IMR-90 (cell line): ENCODE measurements at regions not wholly inside any gene's neighbourhood (a gene's known extent, or its start where the extent isn't known, plus 50 kb on each side); places are given as distances from the start of the nearest gene placed in this dataset.

ENCODE experiments used
- ATAC-seq: fragments of 200-7000 bp; cut with Tn5 transposase; 2 replicates; pipeline ENCODE4 v1.9.1; 2020; ENCODE audit warnings: low read depth, mild to moderate bottlenecking, moderate library complexity
- BruUV-seq: library from RNA; stranded (reverse); fragments of 400-500 nt; replicated peaks from 2 replicates; lab custom pipeline; 2021; lab: Mats Ljungman, UMichigan
- CTCF ChIA-PET: fragments of 300-600 bp; formaldehyde crosslinking; extraction: SDS; loops from one replicate; lab custom pipeline; 2021; ENCODE audit warnings: antibody characterized with exemption; lab: Yijun Ruan, JAX
- POLR2A ChIA-PET: fragments of 300-600 bp; sonication (Branson Sonifier 250); formaldehyde crosslinking; loops from one replicate; lab custom pipeline; 2022; ENCODE audit warnings: antibody characterized with exemption; ENCODE audit not compliant: unreplicated experiment; lab: Charles Lee
- DNase-seq: peaks from one replicate; pipeline ENCODE4 v3.0.0; 2013
- H2AFZ ChIP-seq: replicated peaks from 2 replicates; pipeline ENCODE3; 2013; ENCODE audit warnings: low read length, mild to moderate bottlenecking; ENCODE audit not compliant: poor library complexity
- H2AK5ac ChIP-seq: 2 replicates; pipeline ENCODE4 v1.6.1; 2013; ENCODE audit warnings: low read depth, low read length, inconsistent platforms
- H2AK9ac ChIP-seq: replicated peaks from 2 replicates; pipeline ENCODE3; 2013; ENCODE audit warnings: mild to moderate bottlenecking, low read depth, low read length, moderate library complexity; ENCODE audit not compliant: poor library complexity
- H2BK120ac ChIP-seq: 2 replicates; pipeline ENCODE4 v1.6.1; 2013; ENCODE audit warnings: low read depth, low read length, inconsistent platforms
- H2BK15ac ChIP-seq: 3 replicates; pipeline ENCODE4 v1.6.1; 2013; ENCODE audit warnings: low read depth, low read length, inconsistent platforms
- H2BK20ac ChIP-seq: 2 replicates; pipeline ENCODE4 v1.6.1; 2013; ENCODE audit warnings: low read depth, mild to moderate bottlenecking, inconsistent platforms, low read length, moderate library complexity
- H2BK5ac ChIP-seq: 2 replicates; pipeline ENCODE4 v1.6.1; 2013; ENCODE audit warnings: mild to moderate bottlenecking, low read depth, low read length, inconsistent platforms; ENCODE audit not compliant: poor library complexity, severe bottlenecking
- H3K14ac ChIP-seq: replicated peaks from 2 replicates; pipeline ENCODE4 v1.6.1; 2013; ENCODE audit warnings: low read depth, low read length, inconsistent platforms
- H3K18ac ChIP-seq: 2 replicates; pipeline ENCODE4 v1.6.1; 2013; ENCODE audit warnings: low read depth, low read length, control low read depth
- H3K23ac ChIP-seq: 2 replicates; pipeline ENCODE4 v1.6.1; 2013; ENCODE audit warnings: low read depth, low read length, inconsistent platforms
- H3K27ac ChIP-seq: 2 replicates; pipeline ENCODE4 v1.5.1; 2013; ENCODE audit warnings: mild to moderate bottlenecking, control low read depth, low read length; ENCODE audit not compliant: insufficient read depth
- H3K27me3 ChIP-seq: 2 replicates; pipeline ENCODE4 v1.6.1; 2013; ENCODE audit warnings: low read length; ENCODE audit not compliant: control insufficient read depth, insufficient read depth
- H3K36me3 ChIP-seq: 2 replicates; pipeline ENCODE4 v1.6.1; 2013; ENCODE audit warnings: low read length, mixed read lengths; ENCODE audit not compliant: control insufficient read depth, insufficient read depth
- H3K4ac ChIP-seq: 2 replicates; pipeline ENCODE4 v1.6.1; 2013; ENCODE audit warnings: low read depth, low read length, inconsistent platforms
- H3K4me1 ChIP-seq: 2 replicates; pipeline ENCODE4 v1.6.1; 2013; ENCODE audit warnings: low read length, mixed read lengths; ENCODE audit not compliant: control insufficient read depth, insufficient read depth
- H3K4me2 ChIP-seq: 2 replicates; pipeline ENCODE4 v1.6.1; 2013; ENCODE audit warnings: low read depth, mild to moderate bottlenecking, control low read depth, low read length, moderate library complexity
- H3K4me3 ChIP-seq: 2 replicates; pipeline ENCODE4 v1.5.1; 2013; ENCODE audit warnings: low read depth, mild to moderate bottlenecking, control low read depth, low read length, moderate library complexity; ENCODE audit not compliant: insufficient read depth
- H3K56ac ChIP-seq: 2 replicates; pipeline ENCODE4 v1.6.1; 2013; ENCODE audit warnings: low read length, inconsistent platforms; ENCODE audit not compliant: insufficient read depth; ENCODE audit errors: extremely low read depth
- H3K79me1 ChIP-seq, 2 experiments: 2 replicates each; pipeline ENCODE4 v1.6.1; 2013; ENCODE audit warnings: low read length in 2 of 2, inconsistent platforms in 1 of 2, low read depth in 1 of 2
- H3K9ac ChIP-seq: 2 replicates; pipeline ENCODE4 v1.6.1; 2013; ENCODE audit warnings: low read depth, low read length, control low read depth
- H3K9me1 ChIP-seq: 2 replicates; pipeline ENCODE4 v1.6.1; 2013; ENCODE audit warnings: low read length, inconsistent platforms; ENCODE audit not compliant: insufficient read depth
- H3K9me3 ChIP-seq: 2 replicates; pipeline ENCODE4 v1.6.1; 2013; ENCODE audit warnings: low read length; ENCODE audit not compliant: control insufficient read depth, insufficient read depth
- H4K20me1 ChIP-seq: 2 replicates; pipeline ENCODE4 v1.6.1; 2013; ENCODE audit warnings: low read length, inconsistent platforms; ENCODE audit not compliant: insufficient read depth
- H4K5ac ChIP-seq: 2 replicates; pipeline ENCODE4 v1.6.1; 2013; ENCODE audit warnings: mild to moderate bottlenecking, low read depth, low read length, control low read depth
- H4K8ac ChIP-seq, 2 experiments: 2 replicates each; pipeline ENCODE4 v1.6.1; 2013; ENCODE audit warnings: low read depth in 2 of 2, low read length in 2 of 2, control low read depth in 1 of 2, inconsistent platforms in 1 of 2
- H4K91ac ChIP-seq: 2 replicates; pipeline ENCODE4 v1.6.1; 2013; ENCODE audit warnings: low read depth, low read length, inconsistent platforms; ENCODE audit not compliant: insufficient read depth
- FOS ChIP-seq: fragments of 150-350 bp; IDR thresholded peaks from 2 replicates; pipeline ENCODE4 v1.6.1; 2016; ENCODE audit warnings: low read depth, low read length
- MAFK ChIP-seq: IDR thresholded peaks from 2 replicates; pipeline ENCODE4 v1.6.1; 2012; ENCODE audit warnings: low read depth, low read length, improper control_type of control experiment
- WGBS, 2 experiments: methylation state at CpG; one replicate each; pipeline versions ENCODE4 v1.1.5 to v1.1.7; 2013; ENCODE audit warnings: missing lambda C conversion rate in 2 of 2; ENCODE audit not compliant: insufficient read length in 1 of 2; ENCODE audit errors: extremely low coverage in 2 of 2; 5-methylcytosine and 5-hydroxymethylcytosine counted together
- dilution Hi-C: fragments of 300-500 bp; cut with HindIII; formaldehyde crosslinking; loops from one replicate; pipeline ENCODE4 v1.14.3; 2018; ENCODE audit warnings: low sequenced_read_pairs; ENCODE audit not compliant: unreplicated experiment
- in situ Hi-C: fragments of 300-500 bp; cut with MboI; formaldehyde crosslinking; loops from 3 replicates; pipeline ENCODE4 v1.14.3; 2019; ENCODE audit warnings: low sequenced_read_pairs, inconsistent platforms, mixed read lengths
- intact Hi-C: fragments of 100-400 bp; cut with micrococcal nuclease; formaldehyde crosslinking; loops from 2 replicates; pipeline ENCODE4 v1.10.0; 2022

GRCh38 chr5:39951070-39951469 lies 526.3 kb upstream of the DAB2 start:
- H2AK5ac ChIP-seq, result no peak overlapping the region
- no peak overlapping the region for H3K4me3 ChIP-seq
- H3K56ac ChIP-seq, result no peak overlapping the region
- no peak overlapping the region for H3K18ac ChIP-seq
- ChIA-PET POLR2A (no interaction called here), CTCF (interaction anchor here (0.6 kb wide), 1 partner anchor 63 kb away, joined by 4 read pairs; no protein-coding TSS in a partner anchor)
- no peak overlapping the region for H3K23ac ChIP-seq
- no peak overlapping the region for H2BK20ac ChIP-seq
- in situ Hi-C loops, result loop anchor here (5.0 kb wide), 1 partner anchor 239 kb away; no protein-coding TSS in a partner anchor
- no peaks in the 10 kb centered on the region for H3K36me3 ChIP-seq
- H3K4ac ChIP-seq, result no peak overlapping the region
- ATAC-seq, result no peak
- no TSS peak for BruUV-seq
- H3K9ac ChIP-seq, result no peak overlapping the region
- H3K14ac ChIP-seq, result no peak overlapping the region
- DNase-seq, result no peak
- H4K5ac ChIP-seq, result no peak overlapping the region
- H3K4me2 ChIP-seq, result no peak overlapping the region
- H2BK120ac ChIP-seq, result no peak overlapping the region
- no CpG with 5 or more reads among the region's 3 CpGs for WGBS, 2 experiments
- dilution Hi-C loops, result no loop called here
- no peak overlapping the region for H2BK15ac ChIP-seq
- TF ChIP-seq MAFK (peak; percentile 17; the same call in 1 of the 2 replicates), FOS (no peak)
- no peak overlapping the region for H4K91ac ChIP-seq
- no peak overlapping the region for H4K8ac ChIP-seq
- H2AFZ ChIP-seq, result no peak overlapping the region
- no peak overlapping the region for H2BK5ac ChIP-seq
- intact Hi-C loops, result no loop called here
- H3K9me1 ChIP-seq, result no peaks in the 10 kb centered on the region
- no peaks in the 10 kb centered on the region for H3K9me3 ChIP-seq
- H3K4me1 ChIP-seq, result no peaks in the 10 kb centered on the region
- no peak overlapping the region for H2AK9ac ChIP-seq
- H4K20me1 ChIP-seq, result no peaks in the 10 kb centered on the region
- no peaks in the 10 kb centered on the region for H3K27me3 ChIP-seq
- H3K27ac ChIP-seq, result no peak overlapping the region
- H3K79me1 ChIP-seq, result no peaks in the 10 kb centered on the region
